HepG2 (cell line): ENCODE measurements at regions not wholly inside any gene's neighbourhood (a gene's known extent, or its start where the extent isn't known, plus 50 kb on each side); places are given as distances from the start of the nearest gene placed in this dataset.
"Not testable (repeated sequence)": the region's sequence is repeated elsewhere in the genome, so short reads cannot be mapped to it uniquely, and the experiment has no call there.

Experiments
- ATAC-seq: fragments of 200-7000 bp; cut with Tn5 transposase; 3 replicates; pipeline ENCODE4 v1.9.1; 2020; ENCODE audit warnings: mild to moderate bottlenecking, moderate library complexity
- BruUV-seq: library from RNA; stranded (reverse); fragments of 400-500 nt; replicated peaks from 2 replicates; lab custom pipeline; 2021; lab: Mats Ljungman, UMichigan
- CTCF ChIA-PET: fragments of 300-600 bp; formaldehyde crosslinking; extraction: SDS; loops from one replicate; lab custom pipeline; 2021; ENCODE audit warnings: low total read pairs, inconsistent platforms, low intra/inter-chr PET ratio; lab: Yijun Ruan, JAX
- POLR2A ChIA-PET: fragments of 350-600 bp; sonication (Branson Sonifier 250); formaldehyde crosslinking; loops from one replicate; lab custom pipeline; 2020; ENCODE audit warnings: antibody characterized with exemption, inconsistent platforms; lab: Yijun Ruan, JAX
- DNase-seq: peaks from one replicate; pipeline ENCODE4 v3.0.0-alpha.2; 2015; ENCODE audit warnings: low spot score
- FAIRE-seq: peaks from 3 replicates; lab custom pipeline; 2011; peaks lifted over from hg19 to GRCh38; lab: Jason Lieb, UNC
- H2AFZ ChIP-seq: one replicate; pipeline ENCODE4 v1.6.1; 2011; ENCODE audit warnings: low read length, inconsistent platforms
- H3K27ac ChIP-seq: fragments of 300-600 bp; 3 replicates; pipeline ENCODE4 v1.8.0; 2011; ENCODE audit warnings: mixed run types, mild to moderate bottlenecking, mixed read lengths, low read length, inconsistent platforms; ENCODE audit not compliant: insufficient read depth; ENCODE audit errors: extremely low read length
- H3K27me3 ChIP-seq, 2 experiments: fragments of 200-600 bp in 1 of 2; 2 replicates in 1 of 2; 3 replicates in 1 of 2; pipeline versions ENCODE4 v1.6.0 to v1.8.0; 2011; ENCODE audit warnings: low read length in 2 of 2, mild to moderate bottlenecking in 2 of 2, moderate library complexity in 2 of 2, inconsistent platforms in 1 of 2; ENCODE audit not compliant: insufficient read depth in 2 of 2, control insufficient read depth in 1 of 2
- H3K36me3 ChIP-seq, 2 experiments: fragments of 200-600 bp in 1 of 2; replicated peaks in 1 of 2; 2 replicates in 1 of 2; 3 replicates in 1 of 2; pipeline versions ENCODE4 v1.5.1 to v1.8.0; 2011; ENCODE audit warnings: low read length in 2 of 2, inconsistent platforms in 1 of 2; ENCODE audit not compliant: insufficient read depth in 2 of 2, control insufficient read depth in 1 of 2
- H3K4me1 ChIP-seq: 2 replicates; pipeline ENCODE4 v1.5.1; 2012; ENCODE audit warnings: low read length, inconsistent platforms; ENCODE audit not compliant: insufficient read depth
- H3K4me2 ChIP-seq: 2 replicates; pipeline ENCODE4 v1.6.0; 2011; ENCODE audit warnings: low read depth, low read length, inconsistent platforms
- H3K4me3 ChIP-seq, 3 experiments: fragments of 200-600 bp in 1 of 3; sonication (generic), shearing (Covaris generic) in 1 of 3; replicated peaks in 1 of 3; 2 replicates each; pipeline ENCODE4 v1.5.1; 2011 to 2016; ENCODE audit warnings: low read length in 3 of 3, inconsistent platforms in 2 of 3, low read depth in 2 of 3, mild to moderate bottlenecking in 2 of 3, control low read depth in 1 of 3, mixed read lengths in 1 of 3; ENCODE audit not compliant: insufficient read depth in 1 of 3
- H3K79me2 ChIP-seq: one replicate; pipeline ENCODE4 v1.6.1; 2011; ENCODE audit warnings: low read length, inconsistent platforms; ENCODE audit not compliant: insufficient read depth
- H3K9ac ChIP-seq: 2 replicates; pipeline ENCODE4 v1.6.0; 2011; ENCODE audit warnings: mild to moderate bottlenecking, low read depth, low read length, inconsistent platforms; ENCODE audit not compliant: insufficient read depth
- H3K9me3 ChIP-seq: 2 replicates; pipeline ENCODE4 v1.5.1; 2012; ENCODE audit warnings: mild to moderate bottlenecking, low read length
- H4K20me1 ChIP-seq: 2 replicates; pipeline ENCODE4 v1.6.0; 2011; ENCODE audit warnings: inconsistent platforms, mild to moderate bottlenecking, low read length, moderate library complexity; ENCODE audit not compliant: insufficient read depth
- ADNP ChIP-seq: sonication (generic); formaldehyde crosslinking; IDR thresholded peaks from 2 replicates; pipeline ENCODE4 v1.4.0; 2020; ENCODE audit warnings: missing genetic modification reagents
- CHD2 ChIP-seq: IDR thresholded peaks from 2 replicates; pipeline ENCODE4 v1.6.1; 2011; ENCODE audit warnings: low read depth, low read length, improper control_type of control experiment
- HOXA7 ChIP-seq: sonication (generic); formaldehyde crosslinking; IDR thresholded peaks from 2 replicates; pipeline ENCODE4 v1.8.1; 2022; ENCODE audit warnings: mild to moderate bottlenecking, missing genetic modification reagents, moderate library complexity
- NCOA1 ChIP-seq: sonication (generic); formaldehyde crosslinking; IDR thresholded peaks from 2 replicates; pipeline ENCODE4 v1.9.0; 2021; ENCODE audit warnings: missing genetic modification reagents
- NR0B2 ChIP-seq: sonication (generic); formaldehyde crosslinking; IDR thresholded peaks from 2 replicates; pipeline ENCODE4 v1.4.0; 2020; ENCODE audit warnings: mild to moderate bottlenecking, missing genetic modification reagents
- NR1H2 ChIP-seq: sonication (generic); formaldehyde crosslinking; IDR thresholded peaks from 2 replicates; pipeline ENCODE4 v1.8.1; 2022; ENCODE audit warnings: low read depth, missing genetic modification reagents, borderline replicate concordance
- RORA ChIP-seq: sonication (generic); formaldehyde crosslinking; IDR thresholded peaks from 2 replicates; pipeline ENCODE4 v1.5.0; 2020; ENCODE audit warnings: mild to moderate bottlenecking, missing genetic modification reagents, moderate library complexity
- SIN3A ChIP-seq: IDR thresholded peaks from 2 replicates; pipeline ENCODE4 v1.6.1; 2011; ENCODE audit warnings: low read depth, mild to moderate bottlenecking, control low read depth, low read length, borderline replicate concordance
- SNAI1 ChIP-seq: sonication (generic); formaldehyde crosslinking; IDR thresholded peaks from 2 replicates; pipeline ENCODE4 v1.5.0; 2020; ENCODE audit warnings: mild to moderate bottlenecking, missing genetic modification reagents, borderline replicate concordance
- TOPORS ChIP-seq: sonication (generic); formaldehyde crosslinking; IDR thresholded peaks from 2 replicates; pipeline ENCODE4 v1.8.0; 2023; ENCODE audit warnings: mild to moderate bottlenecking, missing genetic modification reagents
- ZEB1 ChIP-seq: IDR thresholded peaks from 2 replicates; pipeline ENCODE4 v1.6.1; 2012; ENCODE audit warnings: mild to moderate bottlenecking, low read depth, inconsistent platforms; ENCODE audit not compliant: insufficient replicate concordance
- ZFP36L2 ChIP-seq: sonication (generic); formaldehyde crosslinking; IDR thresholded peaks from 2 replicates; pipeline ENCODE4 v1.4.0; 2020; ENCODE audit warnings: missing genetic modification reagents
- ZNF749 ChIP-seq: sonication (generic); formaldehyde crosslinking; IDR thresholded peaks from 2 replicates; pipeline ENCODE4 v1.8.0; 2022; ENCODE audit warnings: mild to moderate bottlenecking, missing genetic modification reagents, moderate library complexity, borderline replicate concordance
- ZNF782 ChIP-seq: sonication (generic); formaldehyde crosslinking; IDR thresholded peaks from 2 replicates; pipeline ENCODE4 v1.4.0; 2020; ENCODE audit warnings: missing genetic modification reagents, mild to moderate bottlenecking, borderline replicate concordance
- ZNF800 ChIP-seq: sonication (generic); formaldehyde crosslinking; IDR thresholded peaks from 2 replicates; pipeline ENCODE4 v1.4.0; 2020; ENCODE audit warnings: missing genetic modification reagents
- WGBS: methylation state at CpG from one replicate; pipeline ENCODE4 v1.1.6; 2017; ENCODE audit warnings: low lambda C conversion rate; 5-methylcytosine and 5-hydroxymethylcytosine counted together
- in situ Hi-C: cut with HindIII; loops from 2 replicates; pipeline ENCODE4 v1.10.0; 2017; ENCODE audit warnings: low pct_unique_long_range_greater_than_20kb; ENCODE audit not compliant: extremely low pct_ligation_motif_present
- intact Hi-C: fragments of 100-400 bp; cut with micrococcal nuclease; formaldehyde crosslinking; loops from one replicate; pipeline ENCODE4 v1.10.0; 2022; ENCODE audit not compliant: unreplicated experiment
- TF ChIP-seq, protein P1 (sequence below): sonication (generic); formaldehyde crosslinking; IDR thresholded peaks from 2 replicates; pipeline ENCODE4 v1.5.0; 2020; ENCODE audit warnings: mild to moderate bottlenecking, low read depth, missing genetic modification reagents, borderline replicate concordance
- TF ChIP-seq, protein P2 (sequence below): sonication (generic); formaldehyde crosslinking; conservative IDR thresholded peaks from 2 replicates; pipeline ENCODE4 v1.8.1; 2023; ENCODE audit warnings: missing genetic modification reagents

DNA sequence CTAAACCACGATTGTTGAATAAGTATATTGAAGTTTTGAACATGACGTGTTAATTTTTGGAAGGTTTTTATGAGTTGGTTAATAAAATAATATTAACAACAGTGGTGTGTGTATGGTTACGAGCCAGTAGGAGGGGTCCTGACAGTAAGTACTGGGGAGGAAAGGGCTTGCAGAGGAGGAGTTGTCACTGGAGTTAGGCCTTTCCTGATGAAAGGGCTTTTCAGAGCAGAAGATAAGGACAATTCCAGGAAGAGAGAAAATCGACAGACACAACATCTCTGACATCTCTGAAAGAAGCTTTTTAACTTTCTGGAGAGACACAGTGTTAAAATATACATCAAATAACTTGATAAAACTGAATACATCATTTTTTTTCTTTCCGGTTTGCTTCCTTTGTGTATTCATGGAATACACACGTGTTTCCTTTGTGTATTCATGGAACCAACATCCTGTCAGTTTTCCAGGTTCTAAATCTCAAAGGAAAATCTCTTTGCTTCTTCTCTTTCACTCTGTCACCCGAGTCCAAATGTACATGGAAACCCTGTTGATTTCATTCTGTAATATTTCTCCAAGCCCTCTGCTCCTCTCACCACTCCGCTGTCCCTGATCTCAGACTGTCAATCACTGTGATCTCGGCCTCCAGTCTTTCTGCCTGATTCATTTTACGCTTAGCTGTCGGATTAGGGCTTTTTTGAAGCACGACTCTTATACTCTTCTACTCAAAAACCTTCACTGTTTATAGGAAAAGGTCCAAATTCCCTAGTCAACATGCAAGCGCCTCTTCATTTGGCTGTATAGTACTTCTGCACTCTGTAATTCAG, 374.4 kb downstream of the DLEU7 start:
- H3K27ac ChIP-seq, result no peak overlapping the region
- intact Hi-C loops, result no loop called here
- POLR2A ChIA-PET, result no interaction called here

DNA sequence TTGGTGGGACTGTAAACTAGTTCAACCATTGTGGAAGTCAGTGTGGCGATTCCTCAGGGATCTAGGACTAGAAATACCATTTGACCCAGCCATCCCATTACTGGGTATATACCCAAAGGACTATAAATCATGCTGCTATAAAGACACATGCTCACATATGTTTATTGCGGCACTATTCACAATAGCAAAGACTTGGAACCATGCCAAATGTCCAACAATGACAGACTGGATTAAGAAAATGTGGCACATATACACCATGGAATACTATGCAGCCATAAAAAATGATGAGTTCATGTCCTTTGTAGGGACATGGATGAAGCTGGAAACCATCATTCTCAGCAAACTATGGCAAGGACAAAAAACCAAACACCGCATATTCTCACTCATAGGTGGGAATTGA, 370.4 kb downstream of the DLEU7 start:
- H3K4me3 ChIP-seq, H3K4me2 ChIP-seq, H2AFZ ChIP-seq, CTCF ChIA-PET, BruUV-seq, DNase-seq, POLR2A ChIA-PET, FAIRE-seq, H3K79me2 ChIP-seq, H3K27me3 ChIP-seq, H3K27ac ChIP-seq, H3K9ac ChIP-seq, H3K36me3 ChIP-seq, H3K9me3 ChIP-seq, H4K20me1 ChIP-seq, in situ Hi-C loops, ATAC-seq, H3K4me1 ChIP-seq, intact Hi-C loops: not testable (repeated sequence)
- 100% methylated on average over 3 of the region's 3 CpGs for WGBS

More for the DNA sequence above, 374.4 kb downstream of the DLEU7 start:
- 93% methylated on average over 13 of the region's 13 CpGs for WGBS
- Histone ChIP-seq H3K79me2 (no peaks in the 10 kb centered on the region), H2AFZ (no peak overlapping the region), H3K9ac (no peak overlapping the region), H3K36me3 (no peaks in the 10 kb centered on the region), H3K4me1 (no peaks in the 10 kb centered on the region), H3K4me3 (no peak overlapping the region), H4K20me1 (no peaks in the 10 kb centered on the region), H3K27me3 (no peaks in the 10 kb centered on the region), H3K4me2 (no peak overlapping the region), H3K9me3 (no peaks in the 10 kb centered on the region)
- CTCF ChIA-PET, result no interaction called here
- in situ Hi-C loops, result no loop called here
- DNase-seq, result no peak
- ATAC-seq, result no peak
- no TSS peak for BruUV-seq
- no peak for FAIRE-seq
- TF ChIP-seq NR1H2, result no peak
- TF ChIP-seq ZNF800 (CRISPR knock-in tag), result no peak
- TF ChIP-seq NCOA1 (CRISPR knock-in tag), result no peak
- no peak for TF ChIP-seq ADNP (CRISPR knock-in tag)
- no peak for TF ChIP-seq NR0B2 (CRISPR knock-in tag)
- TF ChIP-seq SIN3A, result no peak
- no peak for TF ChIP-seq ZNF782 (CRISPR knock-in tag)
- no peak for TF ChIP-seq HOXA7 (CRISPR knock-in tag)
- no peak for TF ChIP-seq ZEB1
- no peak for TF ChIP-seq SNAI1 (CRISPR knock-in tag)
- TF ChIP-seq, protein P1, sequence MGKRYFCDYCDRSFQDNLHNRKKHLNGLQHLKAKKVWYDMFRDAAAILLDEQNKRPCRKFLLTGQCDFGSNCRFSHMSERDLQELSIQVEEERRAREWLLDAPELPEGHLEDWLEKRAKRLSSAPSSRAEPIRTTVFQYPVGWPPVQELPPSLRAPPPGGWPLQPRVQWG (CRISPR knock-in tag), result no peak
- TF ChIP-seq TOPORS, result no peak
- TF ChIP-seq, protein P2, sequence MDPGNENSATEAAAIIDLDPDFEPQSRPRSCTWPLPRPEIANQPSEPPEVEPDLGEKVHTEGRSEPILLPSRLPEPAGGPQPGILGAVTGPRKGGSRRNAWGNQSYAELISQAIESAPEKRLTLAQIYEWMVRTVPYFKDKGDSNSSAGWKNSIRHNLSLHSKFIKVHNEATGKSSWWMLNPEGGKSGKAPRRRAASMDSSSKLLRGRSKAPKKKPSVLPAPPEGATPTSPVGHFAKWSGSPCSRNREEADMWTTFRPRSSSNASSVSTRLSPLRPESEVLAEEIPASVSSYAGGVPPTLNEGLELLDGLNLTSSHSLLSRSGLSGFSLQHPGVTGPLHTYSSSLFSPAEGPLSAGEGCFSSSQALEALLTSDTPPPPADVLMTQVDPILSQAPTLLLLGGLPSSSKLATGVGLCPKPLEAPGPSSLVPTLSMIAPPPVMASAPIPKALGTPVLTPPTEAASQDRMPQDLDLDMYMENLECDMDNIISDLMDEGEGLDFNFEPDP (CRISPR knock-in tag), result no peak
- no peak for TF ChIP-seq ZFP36L2 (CRISPR knock-in tag)
- no peak for TF ChIP-seq RORA (CRISPR knock-in tag)
- no peak for TF ChIP-seq CHD2
- no peak for TF ChIP-seq ZNF749
